A549 (cell line): ENCODE measurements at regions not wholly inside any gene's neighbourhood (a gene's known extent, or its start where the extent isn't known, plus 50 kb on each side); places are given as distances from the start of the nearest gene placed in this dataset.

Experiments used
- ATAC-seq, 2 experiments: fragments of 200-7000 bp in 1 of 2; fragments of >200 bp in 1 of 2; cut with Nextera tagmentation in 1 of 2; cut with Tn5 transposase in 1 of 2; 3 replicates each; pipeline versions ENCODE4 v1.8.0 to v1.9.1; 2018 to 2020; ENCODE audit warnings: mild to moderate bottlenecking in 1 of 2, moderate library complexity in 1 of 2
- CTCF ChIA-PET: fragments of 300-600 bp; sonication (Branson Sonifier 250); formaldehyde crosslinking; extraction: SDS; loops from one replicate; lab custom pipeline; 2021; ENCODE audit warnings: antibody characterized with exemption, inconsistent platforms; lab: Yijun Ruan, JAX
- POLR2A ChIA-PET: fragments of 350-600 bp; formaldehyde crosslinking; extraction: SDS; loops from one replicate; lab custom pipeline; 2021; ENCODE audit warnings: antibody characterized with exemption, inconsistent platforms; lab: Yijun Ruan, JAX
- DNase-seq, 2 experiments: peaks; one replicate each; pipeline versions ENCODE4 v3.0.0 to v3.0.0-alpha.2; 2011 to 2016; ENCODE audit warnings: low read depth in 1 of 2, low spot score in 1 of 2
- FAIRE-seq: peaks from 2 replicates; lab custom pipeline; 2011; peaks lifted over from hg19 to GRCh38; lab: Jason Lieb, UNC
- H3K27ac ChIP-seq, 2 experiments: fragments of >200 bp; sonication (Bioruptor Twin); formaldehyde crosslinking; 3 replicates each; pipeline ENCODE4 v1.5.1; 2016 to 2017
- H3K4me1 ChIP-seq: fragments of >200 bp; sonication (Bioruptor Twin); formaldehyde crosslinking; 3 replicates; pipeline ENCODE4 v1.6.1; 2016
- H3K4me2 ChIP-seq: fragments of >200 bp; sonication (Bioruptor Twin); formaldehyde crosslinking; 3 replicates; pipeline ENCODE4 v1.6.1; 2016
- H3K4me3 ChIP-seq: fragments of >200 bp; sonication (Bioruptor Twin); formaldehyde crosslinking; 3 replicates; pipeline ENCODE4 v1.5.1; 2016
- H3K9me3 ChIP-seq: fragments of >200 bp; sonication (Bioruptor Twin); formaldehyde crosslinking; 3 replicates; pipeline ENCODE4 v1.6.1; 2016
- ATOH8 ChIP-seq: fragments of 250-450 bp; sonication (Bioruptor Pico); IDR thresholded peaks from 2 replicates; pipeline ENCODE4 v1.5.0; 2020; ENCODE audit warnings: low read depth, mild to moderate bottlenecking, moderate library complexity
- CEBPB ChIP-seq, 2 experiments: fragments of >200 bp in 1 of 2; sonication (Bioruptor Twin) in 1 of 2; formaldehyde crosslinking in 1 of 2; IDR thresholded peaks; 2 replicates each; pipeline ENCODE4 v1.6.1; 2012 to 2016
- CTCF ChIP-seq: fragments of >200 bp; sonication (Bioruptor Twin); formaldehyde crosslinking; IDR thresholded peaks from 3 replicates; pipeline ENCODE4 v1.5.1; 2016
- EHMT2 ChIP-seq: fragments of 200-600 bp; sonication (generic); IDR thresholded peaks from 2 replicates; pipeline ENCODE4 v1.6.1; 2016; ENCODE audit warnings: antibody characterized with exemption, low read depth, mild to moderate bottlenecking, moderate library complexity
- ESRRA ChIP-seq: fragments of 150-350 bp; IDR thresholded peaks from 2 replicates; pipeline ENCODE4 v1.6.1; 2014; ENCODE audit warnings: mild to moderate bottlenecking, low read length, borderline replicate concordance
- FOSB ChIP-seq: fragments of 250-450 bp; sonication (Bioruptor Pico); IDR thresholded peaks from 2 replicates; pipeline ENCODE4 v1.5.0; 2020; ENCODE audit warnings: mild to moderate bottlenecking, moderate library complexity
- FOXS1 ChIP-seq: fragments of 250-450 bp; sonication (Bioruptor Pico); IDR thresholded peaks from 2 replicates; pipeline ENCODE4 v1.5.0; 2020; ENCODE audit warnings: mild to moderate bottlenecking, moderate library complexity
- HOXA7 ChIP-seq: fragments of 250-450 bp; sonication (Bioruptor Pico); IDR thresholded peaks from 2 replicates; pipeline ENCODE4 v1.5.0; 2020; ENCODE audit warnings: mild to moderate bottlenecking, moderate library complexity
- JUNB ChIP-seq: fragments of >200 bp; sonication (Bioruptor Twin); formaldehyde crosslinking; IDR thresholded peaks from 2 replicates; pipeline ENCODE4 v1.6.1; 2016
- MYC ChIP-seq: IDR thresholded peaks from 2 replicates; pipeline ENCODE4 v1.6.1; 2012; ENCODE audit warnings: mild to moderate bottlenecking, inconsistent platforms, low read length, improper control_type of control experiment, borderline replicate concordance
- NPAS2 ChIP-seq: fragments of 250-450 bp; sonication (Bioruptor Pico); IDR thresholded peaks from 2 replicates; pipeline ENCODE4 v1.8.0; 2022; ENCODE audit warnings: mild to moderate bottlenecking, moderate library complexity, borderline replicate concordance
- PBX3 ChIP-seq: IDR thresholded peaks from 2 replicates; pipeline ENCODE4 v1.6.1; 2012
- POLR2A ChIP-seq: IDR thresholded peaks from 2 replicates; pipeline ENCODE4 v1.6.1; 2012; ENCODE audit warnings: mild to moderate bottlenecking, low read length
- POLR2AphosphoS2 ChIP-seq: conservative IDR thresholded peaks from 2 replicates; pipeline ENCODE4 v1.6.1; 2012; ENCODE audit warnings: low read length, improper control_type of control experiment, inconsistent platforms
- RAD21 ChIP-seq, 2 experiments: fragments of >200 bp in 1 of 2; sonication (Bioruptor Twin) in 1 of 2; formaldehyde crosslinking in 1 of 2; IDR thresholded peaks in 1 of 2; conservative IDR thresholded peaks in 1 of 2; 2 replicates in 1 of 2; 3 replicates in 1 of 2; pipeline ENCODE4 v1.6.1; 2012 to 2018; ENCODE audit warnings: inconsistent platforms in 1 of 2
- RCOR1 ChIP-seq: fragments of 150-350 bp; IDR thresholded peaks from 2 replicates; pipeline ENCODE4 v1.6.1; 2014; ENCODE audit warnings: antibody characterized with exemption, low read length, low read depth
- RFX5 ChIP-seq: fragments of 450-650 bp; IDR thresholded peaks from 2 replicates; pipeline ENCODE4 v1.7.1; 2014; ENCODE audit warnings: antibody characterized with exemption, mild to moderate bottlenecking, moderate library complexity
- SMC3 ChIP-seq: fragments of >200 bp; sonication (Bioruptor Twin); formaldehyde crosslinking; IDR thresholded peaks from 3 replicates; pipeline ENCODE4 v1.6.1; 2018; ENCODE audit warnings: inconsistent platforms
- TFCP2L1 ChIP-seq: fragments of 250-450 bp; sonication (Bioruptor Pico); IDR thresholded peaks from 2 replicates; pipeline ENCODE4 v1.5.0; 2021; ENCODE audit warnings: mild to moderate bottlenecking
- TP53 ChIP-seq: fragments of 250-450 bp; sonication (Bioruptor Pico); IDR thresholded peaks from 2 replicates; pipeline ENCODE4 v1.5.0; 2021; ENCODE audit warnings: mild to moderate bottlenecking, moderate library complexity
- ZFP36 ChIP-seq: fragments of 450-650 bp; IDR thresholded peaks from 2 replicates; pipeline ENCODE4 v1.6.1; 2014; ENCODE audit warnings: borderline replicate concordance; ENCODE audit not compliant: partially characterized antibody
- ZNF302 ChIP-seq: fragments of 250-450 bp; sonication (Bioruptor Pico); IDR thresholded peaks from 2 replicates; pipeline ENCODE4 v1.9.0; 2021; ENCODE audit warnings: inconsistent platforms, mild to moderate bottlenecking, moderate library complexity
- ZSCAN20 ChIP-seq: fragments of 250-450 bp; sonication (Bioruptor Pico); IDR thresholded peaks from 2 replicates; pipeline ENCODE4 v1.8.0; 2022; ENCODE audit warnings: mild to moderate bottlenecking, moderate library complexity
- WGBS: methylation state at CpG from one replicate; pipeline ENCODE4 v1.1.6; 2017; ENCODE audit errors: missing lambda C conversion rate; 5-methylcytosine and 5-hydroxymethylcytosine counted together
- TF ChIP-seq, protein P1 (sequence below): fragments of >200 bp; sonication (Bioruptor Twin); formaldehyde crosslinking; IDR thresholded peaks from 2 replicates; pipeline ENCODE4 v1.6.1; 2016

DNA sequence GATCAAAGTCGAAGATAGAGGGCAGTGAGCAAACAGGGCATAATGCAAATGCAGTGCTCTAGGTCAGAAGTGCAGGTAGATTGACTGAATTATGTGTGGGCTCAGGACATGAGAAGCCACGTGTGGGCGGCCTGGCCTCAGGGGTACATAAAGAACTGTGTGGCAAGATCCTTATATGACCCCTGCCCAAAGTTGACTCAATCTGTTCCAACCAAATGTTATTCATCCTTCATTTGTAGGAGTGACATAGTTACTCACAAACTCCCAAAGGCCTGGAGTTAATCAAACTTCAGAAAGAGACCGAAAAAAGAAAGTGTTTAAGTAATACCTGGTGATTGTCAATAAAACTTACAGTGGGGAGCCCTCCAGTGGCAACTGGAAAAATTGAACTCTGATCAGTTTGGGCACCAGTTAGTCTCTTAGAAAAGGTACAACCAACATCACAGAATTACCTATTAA lies 150.4 kb upstream of the FAR2 start:
- FAIRE-seq (no peak), DNase-seq (peak; percentile 10 to 17), ATAC-seq (peak; percentile 54 to 55; a peak in 3 of 6 replicates)
- H3K9me3 ChIP-seq, result 0 out of 3 replicates have a peak, but pooled peaks cover 2% of the 10 kb centered on the region
- ChIA-PET POLR2A (no interaction called here), CTCF (interaction anchor here (0.6 to 2.3 kb wide), 7 partner anchors 10 to 1277 kb away, joined by 3 to 11 read pairs (median 3); no protein-coding TSS in a partner anchor)
- WGBS, result 37% methylated on average over 4 of the region's 4 CpGs
- H3K4me3 ChIP-seq, result no peak overlapping the region
- no peak for TF ChIP-seq ZFP36
- TF ChIP-seq FOXS1 (CRISPR knock-in tag), result no peak
- no peak for TF ChIP-seq MYC
- TF ChIP-seq HOXA7 (CRISPR knock-in tag), result no peak
- TF ChIP-seq RAD21 (conservative IDR thresholded peaks at IDR 0.05 in 1 of 2, IDR thresholded peaks at IDR 0.05 in 1 of 2), result peak; percentile 54 to 56
- TF ChIP-seq CEBPB (IDR thresholded peaks at IDR 0.05), result no peak
- TF ChIP-seq ESRRA, result no peak
- no peak for TF ChIP-seq ZNF302 (CRISPR knock-in tag)
- TF ChIP-seq POLR2AphosphoS2, result no peak
- TF ChIP-seq RFX5, result no peak
- TF ChIP-seq CTCF, result peak; percentile 45; the same call in 2 of the 3 replicates
- TF ChIP-seq, protein P1, sequence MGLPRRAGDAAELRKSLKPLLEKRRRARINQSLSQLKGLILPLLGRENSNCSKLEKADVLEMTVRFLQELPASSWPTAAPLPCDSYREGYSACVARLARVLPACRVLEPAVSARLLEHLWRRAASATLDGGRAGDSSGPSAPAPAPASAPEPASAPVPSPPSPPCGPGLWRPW, result no peak
- no peak for TF ChIP-seq PBX3
- TF ChIP-seq FOSB (CRISPR knock-in tag), result no peak
- TF ChIP-seq JUNB, result no peak
- no peak for TF ChIP-seq TP53 (CRISPR knock-in tag)
- TF ChIP-seq ZSCAN20 (CRISPR knock-in tag), result no peak
- TF ChIP-seq ATOH8 (CRISPR knock-in tag), result no peak
- TF ChIP-seq TFCP2L1, result no peak
- TF ChIP-seq NPAS2 (CRISPR knock-in tag), result no peak
- TF ChIP-seq EHMT2, result no peak
- TF ChIP-seq POLR2A, result no peak
- TF ChIP-seq SMC3, result peak; percentile 36; the same call in 1 of the 3 replicates
- no peak for TF ChIP-seq RCOR1
- H3K4me2 ChIP-seq, result no peak overlapping the region
- H3K27ac ChIP-seq, result no peak overlapping the region
- H3K4me1 ChIP-seq, result no peaks in the 10 kb centered on the region
